Type B pancreatic cell (in vitro differentiated cells): ENCODE measurements at regions not wholly inside any gene's neighbourhood (a gene's known extent, or its start where the extent isn't known, plus 50 kb on each side); places are given as distances from the start of the nearest gene placed in this dataset.

Source experiments
- DNase-seq: peaks from one replicate; pipeline ENCODE4 v3.0.0; 2021; ENCODE audit warnings: mixed read lengths; ENCODE audit not compliant: unreplicated experiment; ENCODE audit errors: extremely low spot score
- H3K27ac Mint-ChIP-seq: 2 replicates; pipeline ENCODE4 v1.8.0; 2021; ENCODE audit warnings: mild to moderate bottlenecking, mixed read lengths
- H3K27me3 Mint-ChIP-seq: 2 replicates; pipeline ENCODE4 v1.8.0; 2021; ENCODE audit warnings: mixed read lengths
- H3K36me3 Mint-ChIP-seq: 2 replicates; pipeline ENCODE4 v1.8.0; 2021; ENCODE audit warnings: mixed read lengths
- H3K4me1 Mint-ChIP-seq: one replicate; pipeline ENCODE4 v1.8.0; 2021; ENCODE audit warnings: mixed read lengths; ENCODE audit not compliant: unreplicated experiment
- H3K4me3 Mint-ChIP-seq: 2 replicates; pipeline ENCODE4 v1.8.0; 2021; ENCODE audit warnings: mild to moderate bottlenecking, mixed read lengths
- H3K9me3 Mint-ChIP-seq: 2 replicates; pipeline ENCODE4 v1.8.0; 2021; ENCODE audit warnings: mixed read lengths
- CTCF ChIP-seq: fragments of 200-600 bp; sonication (generic); conservative IDR thresholded peaks from 2 replicates; pipeline ENCODE4 v1.5.0; 2021; ENCODE audit warnings: antibody characterized with exemption, mild to moderate bottlenecking

GRCh38 chr5:107778647-107779046 is 107.9 kb upstream of the EFNA5 start:
- Mint-ChIP-seq H3K27ac (no peak overlapping the region), H3K9me3 (peaks cover 9% of the 10 kb centered on the region), H3K27me3 (peaks cover 13% of the 10 kb centered on the region), H3K36me3 (no peaks in the 10 kb centered on the region), H3K4me1 (peaks cover 21% of the 10 kb centered on the region), H3K4me3 (no peak overlapping the region)
- TF ChIP-seq CTCF = no peak
- DNase-seq = no peak

- no peaks in the 10 kb centered on the region for H3K36me3 Mint-ChIP-seq
- peaks cover 18% of the 10 kb centered on the region for H3K27me3 Mint-ChIP-seq
- H3K4me3 Mint-ChIP-seq = no peak overlapping the region
- H3K27ac Mint-ChIP-seq = no peak overlapping the region
- no peak for DNase-seq
- H3K4me1 Mint-ChIP-seq = peaks cover 26% of the 10 kb centered on the region
- TF ChIP-seq CTCF = no peak
- peaks cover 9% of the 10 kb centered on the region for H3K9me3 Mint-ChIP-seq
These were observed 106.4 kb upstream of the EFNA5 start for GRCh38 chr5:107776922-107777740.

- Mint-ChIP-seq H3K27me3 (peaks cover 21% of the 10 kb centered on the region), H3K4me1 (peaks cover 26% of the 10 kb centered on the region), H3K36me3 (no peaks in the 10 kb centered on the region), H3K27ac (no peak overlapping the region), H3K9me3 (peaks cover 9% of the 10 kb centered on the region), H3K4me3 (no peak overlapping the region)
- no peak for DNase-seq
- no peak for TF ChIP-seq CTCF
These were observed 105.8 kb upstream of the EFNA5 start for GRCh38 chr5:107776506-107776905.

GRCh38 chr5:107774316-107774715 is 103.6 kb upstream of the EFNA5 start:
- Mint-ChIP-seq H3K27ac (no peak overlapping the region), H3K4me3 (no peak overlapping the region), H3K27me3 (peaks cover 21% of the 10 kb centered on the region), H3K9me3 (no peaks in the 10 kb centered on the region), H3K36me3 (no peaks in the 10 kb centered on the region), H3K4me1 (peaks cover 27% of the 10 kb centered on the region)
- no peak for DNase-seq
- TF ChIP-seq CTCF = no peak

- no peak for DNase-seq
- Mint-ChIP-seq H3K27ac (no peak overlapping the region), H3K9me3 (no peaks in the 10 kb centered on the region), H3K27me3 (peaks cover 24% of the 10 kb centered on the region), H3K4me3 (no peak overlapping the region), H3K4me1 (peaks cover 30% of the 10 kb centered on the region), H3K36me3 (no peaks in the 10 kb centered on the region)
- TF ChIP-seq CTCF = no peak
These were observed 102.7 kb upstream of the EFNA5 start for GRCh38 chr5:107773479-107773878.
